OCI-LY3 (cell line): ENCODE measurements at regions not wholly inside any gene's neighbourhood (a gene's known extent, or its start where the extent isn't known, plus 50 kb on each side); places are given as distances from the start of the nearest gene placed in this dataset.
A peak's percentile ranks its signal among the peaks of the same experiment; 100 is the strongest.

Experiments used
- H2AFZ ChIP-seq: fragments of 200-600, 300-600 bp; shearing (Covaris generic); 2 replicates; pipeline ENCODE4 v1.6.0; 2014; ENCODE audit warnings: antibody characterized with exemption, low read depth, low read length
- H3K27ac ChIP-seq: fragments of 200-600, 300-600 bp; sonication (generic); 2 replicates; pipeline ENCODE4 v1.5.1; 2014; ENCODE audit warnings: mild to moderate bottlenecking, low read length, moderate library complexity, mixed read lengths
- H3K27me3 ChIP-seq: fragments of 200-600, 300-600 bp; sonication (generic); 2 replicates; pipeline ENCODE4 v1.6.1; 2014; ENCODE audit warnings: low read depth, low read length, mixed read lengths
- H3K36me3 ChIP-seq: fragments of 200-600, 300-600 bp; sonication (generic); replicated peaks from 2 replicates; pipeline ENCODE3; 2014; ENCODE audit warnings: low read depth, low read length, mixed read lengths
- H3K4me1 ChIP-seq: fragments of 300-600, 200-600 bp; sonication (generic); 2 replicates; pipeline ENCODE4 v1.6.1; 2014; ENCODE audit warnings: low read length, mixed read lengths
- H3K4me2 ChIP-seq: fragments of 200-600, 300-600 bp; sonication (generic); 2 replicates; pipeline ENCODE4 v1.6.1; 2014; ENCODE audit warnings: low read length, mixed read lengths
- H3K4me3 ChIP-seq: fragments of 300-600, 200-600 bp; sonication (generic); 2 replicates; pipeline ENCODE4 v1.5.1; 2014; ENCODE audit warnings: antibody characterized with exemption, mild to moderate bottlenecking, low read length, moderate library complexity
- H3K79me2 ChIP-seq: fragments of 300-600, 200-600 bp; shearing (Covaris generic); 2 replicates; pipeline ENCODE4 v1.6.1; 2014; ENCODE audit warnings: mild to moderate bottlenecking, low read length, mixed read lengths
- H3K9ac ChIP-seq: fragments of 300-600, 200-600 bp; shearing (Covaris generic); 2 replicates; pipeline ENCODE4 v1.6.0; 2014; ENCODE audit warnings: mild to moderate bottlenecking, low read length, moderate library complexity
- H3K9me3 ChIP-seq: fragments of 200-600, 300-600 bp; shearing (Covaris generic); 2 replicates; pipeline ENCODE4 v1.6.1; 2014; ENCODE audit warnings: low read length, mixed read lengths; ENCODE audit not compliant: insufficient read depth
- H4K20me1 ChIP-seq: fragments of 200-600, 300-600 bp; sonication (generic); 2 replicates; pipeline ENCODE4 v1.6.1; 2016; ENCODE audit warnings: low read length, mixed read lengths; ENCODE audit not compliant: insufficient read depth
- CTCF ChIP-seq: fragments of 200-600, 300-600 bp; sonication (generic); IDR thresholded peaks from 2 replicates; pipeline ENCODE4 v1.5.1; 2014; ENCODE audit warnings: antibody characterized with exemption, low read length, low read depth
- EZH2phosphoT487 ChIP-seq: fragments of 200-600 bp; shearing (Covaris generic); IDR thresholded peaks from 2 replicates; pipeline ENCODE4 v1.6.1; 2018; ENCODE audit warnings: antibody characterized with exemption, mixed run types, low read depth

- Histone ChIP-seq H3K79me2 (no peaks in the 10 kb centered on the region), H3K27ac (peak overlapping the region; percentile 55), H3K4me1 (peaks cover 15% of the 10 kb centered on the region), H3K4me2 (peak overlapping the region; percentile 53), H3K9ac (peak overlapping the region; percentile 10; the same call in 1 of the 2 replicates), H3K36me3 (peaks cover 8% of the 10 kb centered on the region), H3K27me3 (no peaks in the 10 kb centered on the region), H4K20me1 (no peaks in the 10 kb centered on the region), H3K9me3 (peaks cover 4% of the 10 kb centered on the region; the same call in 1 of the 2 replicates), H3K4me3 (peak overlapping the region; percentile 33; the same call in 1 of the 2 replicates), H2AFZ (peak overlapping the region; percentile 88; the same call in 1 of the 2 replicates)
- TF ChIP-seq CTCF (no peak), EZH2phosphoT487 (no peak)
Observed at GRCh38 chr12:78406213-78406612, 458.4 kb upstream of the SYT1 start.

GRCh38 chr12:78406828-78407227 lies 457.7 kb upstream of the SYT1 start:
- peaks cover 4% of the 10 kb centered on the region; the same call in 1 of the 2 replicates for H3K9me3 ChIP-seq
- H3K4me2 ChIP-seq = peak overlapping the region; percentile 53
- H2AFZ ChIP-seq = peak overlapping the region; percentile 88
- peak overlapping the region; percentile 55 for H3K27ac ChIP-seq
- H3K4me3 ChIP-seq = peak overlapping the region; percentile 33
- H4K20me1 ChIP-seq = no peaks in the 10 kb centered on the region
- peaks cover 15% of the 10 kb centered on the region for H3K4me1 ChIP-seq
- no peak for TF ChIP-seq EZH2phosphoT487
- TF ChIP-seq CTCF = no peak
- H3K79me2 ChIP-seq = no peaks in the 10 kb centered on the region
- no peaks in the 10 kb centered on the region for H3K27me3 ChIP-seq
- H3K36me3 ChIP-seq = peaks cover 8% of the 10 kb centered on the region
- H3K9ac ChIP-seq = no peak overlapping the region; the same call in 1 of the 2 replicates

- Histone ChIP-seq H3K9ac (no peak overlapping the region), H3K36me3 (peaks cover 8% of the 10 kb centered on the region), H3K79me2 (no peaks in the 10 kb centered on the region), H3K4me1 (peaks cover 15% of the 10 kb centered on the region), H3K4me2 (no peak overlapping the region), H2AFZ (no peak overlapping the region), H3K27me3 (no peaks in the 10 kb centered on the region), H3K27ac (no peak overlapping the region), H3K4me3 (no peak overlapping the region), H3K9me3 (peaks cover 4% of the 10 kb centered on the region; the same call in 1 of the 2 replicates), H4K20me1 (no peaks in the 10 kb centered on the region)
- TF ChIP-seq CTCF (no peak), EZH2phosphoT487 (no peak)
Observed at GRCh38 chr12:78407722-78408121, 456.9 kb upstream of the SYT1 start.

- no peak for TF ChIP-seq EZH2phosphoT487
- TF ChIP-seq CTCF = no peak
Observed at GRCh38 chr12:78414071-78414470, 450.5 kb upstream of the SYT1 start.

More at GRCh38 chr12:78414071-78414470, 450.5 kb upstream of the SYT1 start:
- no peaks in the 10 kb centered on the region for H3K27me3 ChIP-seq
- no peak overlapping the region for H3K4me2 ChIP-seq
- H3K36me3 ChIP-seq = no peaks in the 10 kb centered on the region
- H3K27ac ChIP-seq = no peak overlapping the region
- no peaks in the 10 kb centered on the region for H3K79me2 ChIP-seq
- no peaks in the 10 kb centered on the region for H3K9me3 ChIP-seq
- H3K4me3 ChIP-seq = no peak overlapping the region
- H4K20me1 ChIP-seq = no peaks in the 10 kb centered on the region
- no peak overlapping the region for H3K9ac ChIP-seq
- H3K4me1 ChIP-seq = peaks cover 7% of the 10 kb centered on the region
- no peak overlapping the region for H2AFZ ChIP-seq
